GM10248 (cell line): ENCODE measurements at regions not wholly inside any gene's neighbourhood (a gene's known extent, or its start where the extent isn't known, plus 50 kb on each side); places are given as distances from the start of the nearest gene placed in this dataset.
A peak's percentile ranks its signal among the peaks of the same experiment; 100 is the strongest.

Experiments
- CTCF ChIA-PET: fragments of 300-600 bp; sonication (Branson Sonifier 250); formaldehyde crosslinking; extraction: SDS; loops from one replicate; lab custom pipeline; 2021; ENCODE audit warnings: antibody characterized with exemption; lab: Yijun Ruan, JAX
- POLR2A ChIA-PET: fragments of 350-650 bp; sonication (Branson Sonifier 250); formaldehyde crosslinking; extraction: SDS; loops from one replicate; lab custom pipeline; 2020; ENCODE audit warnings: antibody characterized with exemption; lab: Yijun Ruan, JAX
- DNase-seq: peaks from one replicate; pipeline ENCODE4 v3.0.0; 2012; ENCODE audit errors: extremely low spot score
- TF ChIP-seq, protein P1 (sequence below): IDR thresholded peaks from 2 replicates; pipeline ENCODE4 v1.5.1; 2012; ENCODE audit warnings: mild to moderate bottlenecking, low read depth; ENCODE audit errors: extremely low read depth, missing control alignments, control extremely low read depth

DNA sequence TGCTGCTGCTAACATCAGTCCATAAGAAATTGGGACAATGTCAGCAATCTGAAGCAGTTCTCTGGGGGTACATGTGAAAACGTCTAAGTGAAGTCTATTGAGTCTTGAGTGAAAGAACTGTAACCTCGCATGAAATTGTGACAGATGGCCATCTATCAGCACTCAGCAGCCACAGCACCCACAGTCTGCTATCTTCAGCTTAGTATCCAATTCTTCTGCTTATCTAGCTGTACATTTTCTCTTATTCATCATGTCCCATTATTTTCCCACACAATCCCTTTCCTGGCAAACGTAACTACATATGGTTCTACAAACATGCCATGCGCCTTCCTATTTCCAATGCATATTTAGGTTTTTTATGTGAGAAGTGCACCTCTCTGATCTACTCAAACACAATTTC, 629.7 kb downstream of the NTRK3 start:
- no peak for DNase-seq
- ChIA-PET CTCF (no interaction called here), POLR2A (no interaction called here)
- TF ChIP-seq, protein P1, sequence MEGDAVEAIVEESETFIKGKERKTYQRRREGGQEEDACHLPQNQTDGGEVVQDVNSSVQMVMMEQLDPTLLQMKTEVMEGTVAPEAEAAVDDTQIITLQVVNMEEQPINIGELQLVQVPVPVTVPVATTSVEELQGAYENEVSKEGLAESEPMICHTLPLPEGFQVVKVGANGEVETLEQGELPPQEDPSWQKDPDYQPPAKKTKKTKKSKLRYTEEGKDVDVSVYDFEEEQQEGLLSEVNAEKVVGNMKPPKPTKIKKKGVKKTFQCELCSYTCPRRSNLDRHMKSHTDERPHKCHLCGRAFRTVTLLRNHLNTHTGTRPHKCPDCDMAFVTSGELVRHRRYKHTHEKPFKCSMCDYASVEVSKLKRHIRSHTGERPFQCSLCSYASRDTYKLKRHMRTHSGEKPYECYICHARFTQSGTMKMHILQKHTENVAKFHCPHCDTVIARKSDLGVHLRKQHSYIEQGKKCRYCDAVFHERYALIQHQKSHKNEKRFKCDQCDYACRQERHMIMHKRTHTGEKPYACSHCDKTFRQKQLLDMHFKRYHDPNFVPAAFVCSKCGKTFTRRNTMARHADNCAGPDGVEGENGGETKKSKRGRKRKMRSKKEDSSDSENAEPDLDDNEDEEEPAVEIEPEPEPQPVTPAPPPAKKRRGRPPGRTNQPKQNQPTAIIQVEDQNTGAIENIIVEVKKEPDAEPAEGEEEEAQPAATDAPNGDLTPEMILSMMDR: no peak

DNA sequence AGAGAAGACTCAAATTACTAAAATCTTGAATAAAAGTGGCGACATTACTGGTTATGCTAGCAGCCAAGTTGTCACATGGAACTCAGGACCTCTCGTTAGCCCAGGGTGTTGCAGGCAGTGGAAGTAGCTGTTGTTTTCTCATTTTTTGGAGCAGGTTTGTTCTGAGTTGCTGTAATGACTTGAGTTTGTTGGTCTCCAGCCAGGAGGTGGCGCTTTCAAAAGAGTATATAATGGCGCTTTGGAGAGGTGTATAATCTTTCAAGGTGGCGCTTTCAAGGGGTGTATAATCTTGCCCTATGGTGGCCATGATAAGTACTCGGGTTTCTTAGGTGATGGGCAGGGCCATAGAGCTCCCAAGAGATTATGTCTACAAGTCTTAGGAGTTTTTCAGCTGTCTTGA, 632.7 kb downstream of the NTRK3 start:
- no peak for DNase-seq
- ChIA-PET POLR2A (no interaction called here), CTCF (no interaction called here)
- TF ChIP-seq, protein P1: peak; percentile 2

DNA sequence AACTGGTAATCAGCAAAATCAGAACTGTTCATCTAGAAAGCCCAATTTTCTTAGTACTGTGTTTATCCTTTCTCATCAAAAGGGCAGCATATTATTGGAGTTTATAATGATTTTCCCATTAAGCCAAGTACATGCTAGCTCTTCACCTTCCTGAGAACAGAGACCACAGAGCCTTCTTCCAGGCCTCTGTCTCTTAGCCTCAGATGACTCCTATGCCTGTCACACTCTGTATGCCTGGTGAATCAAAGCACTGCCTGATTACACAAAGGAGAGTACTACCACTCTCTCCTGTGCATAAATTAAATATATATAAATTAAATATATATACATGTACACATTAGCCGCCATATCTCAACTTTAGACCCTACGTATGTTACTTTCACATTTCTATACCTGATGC, 636.1 kb downstream of the NTRK3 start:
- TF ChIP-seq, protein P1: no peak
- ChIA-PET POLR2A (no interaction called here), CTCF (interaction anchor here (1.5 kb wide), 2 partner anchors 10 to 13 kb away, joined by 3 to 5 read pairs; no protein-coding TSS in a partner anchor)
- no peak for DNase-seq

DNA sequence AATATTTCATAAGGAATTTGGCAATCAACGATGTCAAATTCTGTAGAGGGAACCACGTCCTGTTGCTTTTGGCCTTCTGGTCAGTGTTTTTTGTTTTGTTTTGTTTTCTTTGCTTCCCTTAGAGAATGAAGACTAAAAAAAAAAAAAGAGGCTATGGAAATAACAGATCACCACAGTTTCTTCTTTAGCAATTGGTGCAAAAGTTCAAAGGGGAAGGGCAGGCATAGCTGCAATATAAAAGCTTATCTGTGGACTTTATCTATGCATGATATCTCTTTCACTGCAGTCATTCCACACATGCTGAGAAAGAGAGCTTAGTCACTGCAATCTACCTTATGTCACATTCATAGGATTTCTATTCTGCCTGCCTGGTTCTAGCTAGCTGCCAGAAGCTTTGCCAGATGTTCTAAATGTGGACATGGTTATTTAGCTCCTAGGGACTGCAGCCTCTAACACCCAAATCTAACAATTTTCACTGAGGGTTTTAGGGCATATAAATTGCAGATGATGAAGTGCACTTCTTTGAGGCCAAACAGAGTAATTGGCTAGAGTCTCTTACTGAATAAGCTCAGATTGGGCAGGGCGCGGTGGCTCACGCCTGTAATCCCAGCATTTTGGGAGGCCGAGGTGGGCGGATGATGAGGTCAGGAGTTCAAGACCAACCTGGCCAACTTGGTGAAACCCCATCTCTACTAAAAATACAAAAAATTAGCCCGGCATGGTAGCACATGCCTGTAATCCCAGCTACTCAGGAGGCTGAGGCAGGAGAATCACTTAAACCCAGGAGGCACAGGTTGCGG, 637.2 kb downstream of the NTRK3 start:
- DNase-seq: no peak
- TF ChIP-seq, protein P1: no peak
- ChIA-PET CTCF (interaction anchor here (1.5 kb wide), 2 partner anchors 11 to 12 kb away, joined by 3 to 5 read pairs; no protein-coding TSS in a partner anchor), POLR2A (no interaction called here)

DNA sequence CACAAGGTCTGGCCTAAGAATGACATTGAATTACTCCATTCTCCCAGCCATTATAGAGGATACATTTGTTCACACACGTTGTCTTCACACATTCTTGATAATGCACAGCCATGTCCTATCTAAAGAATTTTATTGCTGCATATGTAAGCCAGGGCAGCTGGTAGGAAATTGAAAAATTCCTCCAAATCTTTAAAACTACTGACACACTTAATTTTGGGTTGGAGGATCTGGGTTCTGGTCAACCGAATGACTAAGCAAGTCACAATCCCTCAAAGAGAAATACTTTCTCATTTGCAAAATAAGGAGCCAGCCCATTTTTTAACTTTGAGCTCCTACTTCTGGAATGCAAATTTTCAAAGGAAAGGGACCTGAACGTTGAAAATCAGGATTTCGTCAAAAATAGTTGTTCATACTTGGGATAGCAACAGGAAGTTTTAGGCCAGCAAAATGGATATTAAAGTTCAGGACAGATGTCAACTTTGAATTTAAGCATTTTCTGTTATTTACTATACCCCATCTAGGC, 638.3 kb downstream of the NTRK3 start:
- POLR2A ChIA-PET: no interaction called here
- CTCF ChIA-PET: interaction anchor here (0.6 kb wide), 1 partner anchor 33 kb away, joined by 3 read pairs; no protein-coding TSS in a partner anchor
- no peak for DNase-seq
- TF ChIP-seq, protein P1: no peak

DNA sequence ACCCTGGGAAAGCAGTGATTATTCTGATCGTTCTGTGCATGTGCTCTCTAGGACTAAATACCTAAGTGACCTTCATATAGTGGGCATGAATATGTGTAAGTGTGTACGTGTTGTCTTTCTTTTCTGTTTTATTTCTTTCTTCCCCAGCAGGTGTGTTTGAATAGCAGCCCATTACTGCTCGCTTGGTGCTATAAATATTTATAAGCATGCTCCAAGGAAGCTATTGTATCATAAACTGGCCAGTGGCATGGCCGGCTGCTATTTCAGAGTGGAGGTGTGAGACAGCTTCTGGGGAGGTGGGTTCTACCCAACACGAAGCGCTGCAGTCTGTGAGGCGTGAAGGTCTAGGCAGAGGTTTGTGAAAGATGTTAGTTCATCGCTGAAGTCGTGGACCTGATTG, 641.8 kb downstream of the NTRK3 start:
- DNase-seq: no peak
- ChIA-PET POLR2A (no interaction called here), CTCF (no interaction called here)
- TF ChIP-seq, protein P1: no peak
